Fibroblast of villous mesenchyme (primary cell): ENCODE measurements at regions not wholly inside any gene's neighbourhood (a gene's known extent, or its start where the extent isn't known, plus 50 kb on each side); places are given as distances from the start of the nearest gene placed in this dataset.

Source experiments
- DNase-seq: peaks from one replicate; pipeline ENCODE4 v3.0.0-alpha.2; 2010; ENCODE audit warnings: low read depth
- H3K4me3 ChIP-seq: 2 replicates; pipeline ENCODE4 v1.5.1; 2011; ENCODE audit warnings: low read depth, mild to moderate bottlenecking, low read length
- CTCF ChIP-seq: IDR thresholded peaks from 2 replicates; pipeline ENCODE4 v1.5.1; 2012; ENCODE audit warnings: low read depth, mild to moderate bottlenecking, low read length; ENCODE audit not compliant: insufficient read depth

- H3K4me3 ChIP-seq: no peak overlapping the region
- DNase-seq: no peak
- no peak for TF ChIP-seq CTCF
Observed at GRCh38 chr3:165529451-165529850, 307.8 kb downstream of the BCHE start.

- H3K4me3 ChIP-seq: no peak overlapping the region
- no peak for TF ChIP-seq CTCF
- no peak for DNase-seq
Observed at GRCh38 chr3:165526367-165526766, 310.9 kb downstream of the BCHE start.

GRCh38 chr3:165523801-165524200 is 313.4 kb downstream of the BCHE start:
- DNase-seq: no peak
- TF ChIP-seq CTCF: no peak
- H3K4me3 ChIP-seq: no peak overlapping the region

- H3K4me3 ChIP-seq: no peak overlapping the region
- DNase-seq: no peak
- TF ChIP-seq CTCF: no peak
Observed at GRCh38 chr3:165522386-165522785, 314.8 kb downstream of the BCHE start.

GRCh38 chr3:165521131-165521871 is 315.9 kb downstream of the BCHE start:
- DNase-seq: no peak
- TF ChIP-seq CTCF: no peak

GRCh38 chr3:165519687-165520086 is 317.5 kb downstream of the BCHE start:
- no peak for DNase-seq
- no peak overlapping the region for H3K4me3 ChIP-seq
- no peak for TF ChIP-seq CTCF

More at GRCh38 chr3:165521131-165521871, 315.9 kb downstream of the BCHE start:
- no peak overlapping the region for H3K4me3 ChIP-seq

GRCh38 chr3:165518346-165518745 is 318.9 kb downstream of the BCHE start:
- no peak for TF ChIP-seq CTCF
- DNase-seq: no peak
- no peak overlapping the region for H3K4me3 ChIP-seq
